GM19035 (cell line): ENCODE measurements at regions not wholly inside any gene's neighbourhood (a gene's known extent, or its start where the extent isn't known, plus 50 kb on each side); places are given as distances from the start of the nearest gene placed in this dataset.

Experiments
- ATAC-seq: cut with Tn5 transposase; IDR thresholded peaks from one replicate; pipeline ENCODE4 v1.9.1; 2021; ENCODE audit not compliant: unreplicated experiment

GRCh38 chr9:3161912-3162311, 318.0 kb upstream of the PUM3 start:
- ATAC-seq = no peak

GRCh38 chr9:3157011-3157410, 313.1 kb upstream of the PUM3 start:
- ATAC-seq = no peak

GRCh38 chr9:3151672-3152576, 308.0 kb upstream of the PUM3 start:
- ATAC-seq = no peak

- ATAC-seq = no peak
Measured at GRCh38 chr9:3150074-3150473, 306.2 kb upstream of the PUM3 start.

- no peak for ATAC-seq
Measured at GRCh38 chr9:3138231-3139229, 294.6 kb upstream of the PUM3 start.

GRCh38 chr9:3137347-3137695, 293.4 kb upstream of the PUM3 start:
- no peak for ATAC-seq

- ATAC-seq = no peak
Measured at GRCh38 chr9:3136686-3137346, 292.9 kb upstream of the PUM3 start.

- ATAC-seq = no peak
Measured at GRCh38 chr9:3136230-3136629, 292.3 kb upstream of the PUM3 start.

- ATAC-seq = no peak
Measured at GRCh38 chr9:3127564-3127963, 283.7 kb upstream of the PUM3 start.

GRCh38 chr9:3125602-3126405, 281.9 kb upstream of the PUM3 start:
- ATAC-seq = no peak

- ATAC-seq = no peak
Measured at GRCh38 chr9:3124001-3124400, 280.1 kb upstream of the PUM3 start.

GRCh38 chr9:3118081-3118480, 274.2 kb upstream of the PUM3 start:
- no peak for ATAC-seq

- no peak for ATAC-seq
Measured at GRCh38 chr9:3099646-3100045, 255.8 kb upstream of the PUM3 start.

GRCh38 chr9:3088219-3088618, 244.3 kb upstream of the PUM3 start:
- no peak for ATAC-seq

- ATAC-seq = no peak
Measured at GRCh38 chr9:3087697-3088096, 243.8 kb upstream of the PUM3 start.

- no peak for ATAC-seq
Measured at GRCh38 chr9:3080951-3081350, 237.1 kb upstream of the PUM3 start.

GRCh38 chr9:3074247-3074646, 230.4 kb upstream of the PUM3 start:
- no peak for ATAC-seq

GRCh38 chr9:3066591-3066990, 222.7 kb upstream of the PUM3 start:
- no peak for ATAC-seq

GRCh38 chr9:3059781-3060468, 216.0 kb upstream of the PUM3 start:
- ATAC-seq = no peak

- no peak for ATAC-seq
Measured at GRCh38 chr9:3058409-3058808, 214.5 kb upstream of the PUM3 start.
